Upper lobe of right lung (tissue), 1 donor: ENCODE measurements at regions not wholly inside any gene's neighbourhood (a gene's known extent, or its start where the extent isn't known, plus 50 kb on each side); places are given as distances from the start of the nearest gene placed in this dataset.

Source experiments
- ATAC-seq: fragments of 200-7000 bp; cut with Tn5 transposase; one replicate; pipeline ENCODE4 v1.9.1; 2020; ENCODE audit warnings: mild to moderate bottlenecking, moderate library complexity
- DNase-seq: peaks from one replicate; pipeline ENCODE4 v3.0.0-alpha.2; 2020
- H3K27ac ChIP-seq: fragments of 200-600 bp; one replicate; pipeline ENCODE4 v1.8.0; 2022
- H3K27me3 ChIP-seq: fragments of 200-600 bp; one replicate; pipeline ENCODE4 v1.8.0; 2022; ENCODE audit warnings: mild to moderate bottlenecking
- H3K36me3 ChIP-seq: fragments of 200-600 bp; one replicate; pipeline ENCODE4 v1.8.0; 2022
- H3K4me1 ChIP-seq: fragments of 200-600 bp; one replicate; pipeline ENCODE4 v1.8.0; 2022
- H3K4me3 ChIP-seq: fragments of 200-600 bp; one replicate; pipeline ENCODE4 v1.8.0; 2022; ENCODE audit warnings: mild to moderate bottlenecking
- H3K9me3 ChIP-seq: fragments of 200-600 bp; one replicate; pipeline ENCODE4 v1.8.0; 2022
- CTCF ChIP-seq: fragments of 200-600 bp; IDR thresholded peaks from one replicate; pipeline ENCODE4 v1.8.0; 2022; ENCODE audit warnings: antibody characterized with exemption
- intact Hi-C: fragments of 100-400 bp; cut with DNase I; formaldehyde crosslinking; loops from one replicate; pipeline ENCODE4 v1.11.0; 2022
- donor health status: DM: no; HTN: yes; CAD: no; lungs with severe emphysema.

GRCh38 chr6:134442073-134442472 lies 124.2 kb upstream of the SGK1 start:
- H3K4me1 ChIP-seq: peaks cover 16% of the 10 kb centered on the region
- H3K36me3 ChIP-seq: no peaks in the 10 kb centered on the region
- H3K27me3 ChIP-seq: no peaks in the 10 kb centered on the region
- intact Hi-C loops: no loop called here
- DNase-seq: no peak
- H3K4me3 ChIP-seq: no peak overlapping the region
- no peak for ATAC-seq
- H3K9me3 ChIP-seq: no peaks in the 10 kb centered on the region
- no peak overlapping the region for H3K27ac ChIP-seq
- no peak for TF ChIP-seq CTCF

GRCh38 chr6:134438837-134439236 lies 120.9 kb upstream of the SGK1 start:
- no peak for TF ChIP-seq CTCF
- H3K9me3 ChIP-seq: no peaks in the 10 kb centered on the region
- DNase-seq (no peak), ATAC-seq (no peak)
- peaks cover 7% of the 10 kb centered on the region for H3K4me1 ChIP-seq
- intact Hi-C loops: no loop called here
- H3K27me3 ChIP-seq: no peaks in the 10 kb centered on the region
- H3K4me3 ChIP-seq: no peak overlapping the region
- peak overlapping the region; percentile 71 for H3K27ac ChIP-seq
- H3K36me3 ChIP-seq: no peaks in the 10 kb centered on the region

GRCh38 chr6:134437376-134437775 lies 119.5 kb upstream of the SGK1 start:
- Histone ChIP-seq H3K27ac (peak overlapping the region; percentile 71), H3K4me1 (peaks cover 7% of the 10 kb centered on the region), H3K9me3 (no peaks in the 10 kb centered on the region), H3K27me3 (no peaks in the 10 kb centered on the region), H3K36me3 (no peaks in the 10 kb centered on the region), H3K4me3 (no peak overlapping the region)
- DNase-seq (no peak), ATAC-seq (peak; percentile 91)
- intact Hi-C loops: no loop called here
- TF ChIP-seq CTCF: peak; percentile 16

GRCh38 chr6:134436950-134437349 lies 119.0 kb upstream of the SGK1 start:
- intact Hi-C loops: no loop called here
- DNase-seq (no peak), ATAC-seq (peak; percentile 60)
- no peaks in the 10 kb centered on the region for H3K27me3 ChIP-seq
- no peak for TF ChIP-seq CTCF
- H3K36me3 ChIP-seq: no peaks in the 10 kb centered on the region
- H3K27ac ChIP-seq: peak overlapping the region; percentile 71
- H3K9me3 ChIP-seq: no peaks in the 10 kb centered on the region
- peaks cover 7% of the 10 kb centered on the region for H3K4me1 ChIP-seq
- no peak overlapping the region for H3K4me3 ChIP-seq

- TF ChIP-seq CTCF: no peak
- Histone ChIP-seq H3K4me1 (peaks cover 7% of the 10 kb centered on the region), H3K9me3 (no peaks in the 10 kb centered on the region), H3K27me3 (no peaks in the 10 kb centered on the region), H3K36me3 (no peaks in the 10 kb centered on the region), H3K27ac (peak overlapping the region; percentile 71), H3K4me3 (no peak overlapping the region)
- DNase-seq (no peak), ATAC-seq (peak; percentile 89)
- intact Hi-C loops: no loop called here
Observed at GRCh38 chr6:134436281-134436815, 118.4 kb upstream of the SGK1 start.

- ATAC-seq: no peak
- intact Hi-C loops: no loop called here
- H3K27ac ChIP-seq: peak overlapping the region; percentile 4
- peaks cover 7% of the 10 kb centered on the region for H3K4me1 ChIP-seq
- H3K4me3 ChIP-seq: no peak overlapping the region
- no peak for DNase-seq
- H3K9me3 ChIP-seq: no peaks in the 10 kb centered on the region
- H3K27me3 ChIP-seq: no peaks in the 10 kb centered on the region
- TF ChIP-seq CTCF: no peak
- H3K36me3 ChIP-seq: no peaks in the 10 kb centered on the region
Observed at GRCh38 chr6:134435814-134436280, 117.9 kb upstream of the SGK1 start.
